Myocyte (in vitro differentiated cells): ENCODE measurements at regions not wholly inside any gene's neighbourhood (a gene's known extent, or its start where the extent isn't known, plus 50 kb on each side); places are given as distances from the start of the nearest gene placed in this dataset.

Experiments used
- DNase-seq: peaks from one replicate; pipeline ENCODE4 v3.0.0-alpha.2; 2012; ENCODE audit warnings: low read depth

DNA sequence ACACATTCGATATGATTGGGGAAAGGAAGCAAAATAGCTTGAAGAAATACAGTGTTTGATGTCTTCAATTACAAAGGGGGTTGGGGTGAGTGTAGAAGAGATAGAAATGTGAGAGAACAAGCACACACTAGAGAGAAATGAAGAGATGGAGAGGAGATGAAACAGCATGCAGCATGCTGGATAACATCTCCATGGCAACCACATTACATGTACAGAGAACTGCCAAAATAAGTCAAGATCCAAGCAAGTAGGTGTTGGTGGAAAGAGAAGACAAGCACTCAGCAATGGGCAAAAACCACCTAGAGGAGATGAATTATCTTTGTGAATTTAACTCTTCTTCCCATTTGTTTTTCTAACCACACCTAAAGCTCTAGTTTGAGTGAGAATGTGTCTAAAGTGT lies 289.8 kb downstream of the GRIN2B start:
- DNase-seq: no peak

DNA sequence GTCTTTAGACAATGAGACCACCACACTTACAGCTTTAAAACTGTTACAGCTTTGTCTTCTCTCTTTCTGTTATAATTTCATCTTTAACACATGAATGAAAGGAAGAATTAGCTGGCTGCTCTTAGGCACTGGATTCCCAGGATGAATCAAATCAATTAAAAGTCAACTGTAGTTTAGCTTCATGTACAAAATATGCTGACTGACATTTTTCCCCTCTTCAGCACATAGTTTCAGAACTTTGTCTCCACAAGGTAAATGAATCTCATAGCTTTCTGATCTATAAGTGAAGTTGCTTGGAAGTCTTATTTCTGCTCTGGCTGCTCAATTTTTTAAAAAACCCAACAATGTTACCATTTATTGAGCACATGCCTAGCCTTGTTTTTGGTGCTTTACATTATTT lies 293.8 kb downstream of the GRIN2B start:
- DNase-seq: no peak

DNA sequence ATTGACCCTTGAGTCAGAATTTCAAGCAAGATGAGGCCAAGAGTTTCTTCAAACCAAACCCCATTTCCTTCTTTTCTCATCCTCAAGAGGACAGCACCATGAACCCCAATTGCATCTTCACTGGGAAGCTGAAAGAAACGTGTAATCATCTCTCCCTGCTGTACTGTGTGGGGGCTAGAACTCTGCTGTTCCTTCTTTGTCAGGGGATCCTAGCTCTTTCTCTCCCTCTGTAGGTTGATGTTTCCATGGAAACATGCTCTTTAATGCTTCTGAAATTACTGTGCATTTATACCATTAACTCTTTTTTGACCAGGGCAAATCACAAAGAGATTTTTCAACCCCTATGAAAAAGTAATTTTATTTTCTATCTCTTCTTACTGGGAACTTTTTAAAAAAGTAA lies 295.1 kb downstream of the GRIN2B start:
- no peak for DNase-seq

DNA sequence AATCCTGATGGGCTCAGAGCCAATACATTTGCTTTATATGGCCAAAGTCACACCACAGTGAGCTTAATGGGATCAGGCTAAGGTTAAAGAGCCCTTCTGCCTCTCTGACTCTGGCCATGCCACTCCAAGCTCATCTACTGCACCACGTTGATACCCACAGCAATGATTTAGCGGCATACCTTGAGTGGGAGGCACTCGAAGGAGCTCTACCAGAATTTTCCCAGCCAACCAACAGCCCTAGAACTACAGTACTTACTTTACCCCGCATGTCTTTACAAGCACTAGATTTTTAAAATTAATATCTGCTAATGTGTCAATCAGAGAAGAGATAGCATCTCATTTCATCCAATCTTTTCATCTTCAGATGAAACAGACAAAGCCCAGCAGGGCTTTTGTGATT lies 300.5 kb downstream of the GRIN2B start:
- DNase-seq: no peak

DNA sequence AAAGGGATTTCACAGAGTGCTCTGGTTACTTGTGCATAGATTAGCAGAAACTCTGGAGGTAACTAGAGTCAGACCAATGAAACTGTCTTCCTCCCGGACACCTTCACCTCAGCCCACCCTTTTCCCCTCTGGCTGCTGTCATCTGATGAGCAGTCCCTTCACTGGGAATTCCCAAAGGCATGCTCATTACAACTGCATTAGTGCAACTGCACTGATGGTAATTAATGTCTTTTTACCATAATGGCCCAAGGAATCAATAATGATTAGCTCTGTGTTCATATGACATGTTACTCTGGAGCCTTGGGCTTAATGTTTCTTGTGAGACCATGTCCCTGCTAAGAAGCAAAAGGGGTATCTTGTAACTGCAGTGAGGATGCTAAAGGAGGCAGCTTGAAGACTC lies 304.5 kb downstream of the GRIN2B start:
- DNase-seq: no peak

DNA sequence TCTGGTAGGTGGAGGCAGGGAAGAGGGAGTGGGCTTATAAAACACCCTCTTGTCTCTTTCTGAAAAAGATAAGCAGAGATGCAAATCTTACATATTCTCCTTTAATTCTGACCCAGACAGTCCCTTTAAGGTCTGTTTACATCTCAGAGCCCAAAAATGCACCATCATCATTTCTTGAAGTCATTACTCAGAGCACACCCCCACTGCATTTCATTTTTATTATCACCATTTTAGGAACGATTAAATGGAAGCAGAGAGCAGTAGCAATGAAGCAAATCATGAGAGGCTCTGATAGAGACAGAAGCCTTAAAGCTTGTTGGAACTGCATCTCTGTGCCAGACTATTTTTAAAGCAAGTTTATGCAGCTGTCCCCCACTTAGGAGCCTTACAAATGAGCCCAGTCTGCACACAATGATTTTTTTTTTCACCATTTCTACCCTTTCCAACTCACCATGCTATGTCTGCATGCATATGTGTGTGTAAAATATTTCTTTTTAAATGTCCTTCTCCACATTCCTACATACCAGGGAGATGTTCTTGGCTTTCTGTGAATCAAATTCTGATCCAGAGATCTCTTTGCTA lies 311.0 kb downstream of the GRIN2B start:
- DNase-seq: no peak

DNA sequence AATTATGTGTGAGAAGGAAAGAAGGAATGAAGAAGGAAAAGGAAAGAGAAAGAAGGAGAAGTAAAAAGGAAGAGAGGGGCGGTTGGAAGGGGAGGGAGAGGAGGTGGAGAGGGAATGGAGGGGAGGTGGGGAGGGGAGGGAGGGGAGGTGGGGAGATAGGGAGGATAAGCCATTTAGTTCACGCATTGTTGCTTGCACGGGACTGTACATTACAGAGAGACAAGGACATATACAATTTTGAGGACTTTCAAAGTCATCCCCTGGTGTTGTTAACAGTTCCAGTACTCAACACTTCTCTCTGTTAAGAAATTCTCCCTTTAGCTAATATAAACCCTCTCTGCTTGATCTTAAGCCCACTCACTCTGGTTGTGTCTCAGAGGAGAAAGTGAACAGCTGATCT lies 312.5 kb downstream of the GRIN2B start:
- DNase-seq: no peak

DNA sequence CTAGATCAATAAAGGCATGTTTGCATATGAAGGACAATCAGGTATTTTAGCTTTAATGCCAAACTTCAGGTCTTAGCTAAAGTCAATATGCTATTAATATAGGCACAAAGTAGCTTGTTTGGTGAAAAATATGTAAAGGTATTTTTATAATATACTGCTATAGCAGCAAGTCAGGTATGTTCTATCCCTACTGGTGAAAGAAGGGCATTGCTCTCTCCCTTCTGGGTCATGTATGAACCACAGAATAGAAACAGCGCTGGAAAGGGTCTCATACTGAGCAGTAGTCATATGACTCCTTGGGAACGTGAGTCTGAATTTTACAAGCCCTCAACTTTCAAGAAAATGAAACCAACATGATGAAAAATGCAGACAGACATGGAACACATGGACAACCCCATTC lies 314.6 kb downstream of the GRIN2B start:
- no peak for DNase-seq

DNA sequence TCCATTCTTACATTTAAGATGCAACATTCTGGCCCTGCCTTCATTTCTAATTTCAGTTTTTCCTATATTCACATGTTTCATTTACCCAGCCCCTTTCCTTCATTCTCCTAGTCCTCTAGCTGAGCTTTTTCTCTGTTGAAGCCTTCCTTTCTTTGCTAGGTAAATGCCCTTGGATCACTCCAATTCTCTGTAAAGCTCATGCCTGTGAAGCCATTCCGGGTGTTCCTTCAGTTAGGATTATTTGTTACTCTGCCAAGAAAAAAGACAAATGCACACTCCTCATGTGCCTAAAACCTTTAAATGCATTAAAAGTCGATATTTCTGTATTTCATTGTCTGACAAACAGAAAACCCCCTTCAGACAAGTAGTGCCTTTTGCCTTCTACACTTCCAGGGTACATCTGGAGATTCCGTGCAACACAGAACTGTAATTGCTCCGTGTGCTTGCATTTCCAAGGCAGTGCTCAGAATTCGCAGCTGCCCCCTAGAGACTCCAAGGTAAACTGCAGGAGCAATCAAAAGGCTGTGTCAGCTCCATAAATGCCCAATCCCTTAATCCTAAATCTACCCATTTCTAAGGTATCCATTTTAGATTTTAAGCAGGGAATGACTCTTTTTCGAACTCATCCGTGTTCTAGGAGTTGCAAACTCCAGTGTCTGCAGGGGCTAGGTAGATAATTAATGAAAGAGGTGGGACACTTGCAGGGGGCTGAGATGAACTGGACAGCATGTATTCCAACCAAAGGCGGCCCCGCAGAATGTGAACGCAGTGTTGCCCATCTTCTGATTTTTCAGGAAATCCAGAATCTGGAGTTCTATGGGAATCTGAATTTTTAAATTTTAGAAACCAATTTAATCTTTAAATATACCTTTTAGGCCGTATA lies 320.2 kb downstream of the GRIN2B start:
- DNase-seq: peak; percentile 47

DNA sequence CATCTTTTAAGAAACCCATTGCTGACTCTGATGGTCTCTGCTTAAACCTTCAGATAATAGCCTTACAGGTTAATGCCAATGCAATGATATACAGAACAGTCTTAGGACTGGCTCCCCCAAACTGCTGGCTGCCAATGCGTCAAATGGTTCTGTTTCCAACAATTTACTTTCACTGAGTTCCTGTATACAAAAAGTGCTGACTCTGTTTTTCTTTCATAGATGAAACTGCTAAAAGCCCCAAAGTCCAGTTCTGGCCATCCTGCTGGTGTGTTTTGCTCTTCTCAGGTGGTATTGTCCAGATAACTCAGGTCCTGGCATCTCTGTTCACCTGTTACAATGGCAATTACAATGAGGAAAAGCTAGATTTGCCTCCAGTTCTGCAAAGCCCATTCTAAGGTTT lies 326.9 kb downstream of the GRIN2B start:
- DNase-seq: no peak

DNA sequence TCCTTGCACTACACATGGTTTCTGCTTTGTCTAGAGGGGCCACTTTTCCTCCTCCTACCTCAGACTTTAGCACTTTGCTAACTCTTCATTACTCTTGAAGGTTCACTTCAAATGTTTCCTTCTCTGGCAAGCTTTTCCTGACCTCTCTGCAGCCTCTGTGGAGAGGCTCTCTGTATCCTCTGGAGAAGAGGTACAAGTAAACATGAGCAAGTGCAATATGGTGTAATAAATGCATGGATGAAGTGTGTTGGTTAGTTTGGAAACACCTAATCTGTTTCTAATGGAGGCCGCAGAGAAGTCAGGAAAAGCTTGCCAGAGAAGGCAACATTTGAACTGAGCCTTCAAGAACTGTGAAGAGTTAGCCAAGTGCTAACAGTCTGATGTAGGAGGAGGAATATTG lies 329.3 kb downstream of the GRIN2B start:
- DNase-seq: no peak

DNA sequence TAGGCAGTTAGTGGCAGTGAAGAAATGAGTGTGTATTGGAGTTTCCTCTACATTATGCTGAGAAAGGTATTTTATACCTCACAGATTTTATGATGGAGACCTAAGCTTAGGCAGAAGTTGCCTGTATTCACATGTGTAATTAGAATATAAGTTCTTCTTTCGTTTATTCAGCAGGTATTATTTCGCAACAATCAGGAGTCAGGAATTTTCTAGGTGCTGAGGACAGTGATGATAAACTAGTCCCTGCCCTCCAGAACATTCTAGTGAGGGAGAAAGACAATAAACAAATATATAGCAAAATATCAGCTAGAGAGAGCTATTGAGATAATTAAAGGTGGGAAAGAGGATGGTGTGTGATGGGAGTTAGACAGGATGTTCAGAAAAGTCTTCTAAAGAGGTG lies 345.7 kb downstream of the GRIN2B start:
- no peak for DNase-seq

DNA sequence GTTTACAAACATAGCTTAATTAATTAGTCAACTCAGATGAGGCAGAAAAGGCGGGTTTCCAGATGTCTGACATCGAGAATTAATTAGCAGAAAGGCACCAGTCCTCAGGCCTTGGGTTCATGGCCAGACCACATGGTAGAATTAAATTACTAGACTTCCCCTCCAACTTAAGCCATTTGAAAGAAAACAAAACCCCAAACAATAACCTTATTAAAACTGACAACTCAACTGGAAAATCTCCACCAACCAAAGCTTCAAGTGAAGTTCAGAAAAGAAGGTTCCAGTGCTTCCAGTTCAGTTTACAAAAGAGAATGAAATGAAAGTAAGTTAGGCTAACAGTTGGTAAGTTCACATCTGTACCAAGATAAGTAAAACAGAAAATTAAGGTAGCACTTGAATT lies 349.5 kb downstream of the GRIN2B start:
- no peak for DNase-seq

DNA sequence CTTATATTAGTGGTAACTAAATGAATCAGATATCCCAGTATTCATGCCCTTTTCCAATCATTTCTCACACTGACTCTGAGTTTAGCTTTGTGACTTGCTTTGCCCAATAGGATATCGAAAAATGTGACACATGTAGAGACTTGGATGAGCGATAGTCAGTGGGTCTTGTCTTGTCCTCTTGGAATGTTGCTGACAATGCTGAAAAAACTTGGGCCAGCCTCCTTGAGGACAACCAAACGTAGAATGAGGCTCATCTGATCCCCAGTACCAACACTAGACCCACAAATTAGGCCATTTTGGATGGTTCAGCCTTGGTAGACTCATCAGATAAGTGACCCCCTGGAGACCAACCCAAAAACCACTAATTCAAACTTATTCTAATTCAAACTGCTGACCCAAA lies 351.0 kb downstream of the GRIN2B start:
- no peak for DNase-seq

DNA sequence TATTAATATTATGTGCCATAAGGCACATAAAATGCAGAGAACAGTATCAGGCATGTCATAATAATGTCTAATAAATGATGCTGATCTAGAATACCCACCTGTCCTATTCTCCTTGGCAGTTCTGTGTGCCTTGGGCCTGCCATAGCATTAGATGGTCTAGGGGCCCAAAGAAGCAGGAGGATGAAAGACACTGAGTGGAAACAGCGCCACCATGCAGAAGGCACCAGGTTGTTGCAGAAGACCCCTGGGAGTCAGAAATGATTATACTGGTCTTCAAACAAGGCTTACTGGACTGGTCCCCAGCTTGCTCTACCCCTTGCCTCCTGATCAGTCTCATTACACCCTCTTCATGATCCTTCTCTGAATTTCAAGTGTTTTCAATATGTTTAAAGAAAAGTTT lies 353.3 kb downstream of the GRIN2B start:
- DNase-seq: no peak

DNA sequence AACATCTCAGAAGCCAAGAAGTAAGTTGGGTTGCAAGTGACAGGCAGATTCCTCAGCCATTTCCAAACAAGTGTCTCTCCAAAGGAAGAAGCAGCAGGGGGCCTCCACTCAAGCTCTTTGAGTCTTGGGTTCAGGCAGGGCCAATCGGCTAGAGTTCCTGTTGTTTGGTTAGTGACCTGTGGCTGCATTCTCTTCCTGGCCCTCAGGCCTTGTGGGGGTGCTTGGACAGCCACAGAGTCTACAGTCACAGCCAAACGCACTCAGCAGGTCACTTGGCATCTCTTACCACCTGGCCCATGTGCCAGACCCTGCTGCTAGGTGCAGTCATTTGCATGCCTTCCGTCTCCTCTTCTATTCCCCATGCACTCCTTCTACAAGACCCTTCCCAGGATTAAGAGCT lies 353.9 kb downstream of the GRIN2B start:
- no peak for DNase-seq

DNA sequence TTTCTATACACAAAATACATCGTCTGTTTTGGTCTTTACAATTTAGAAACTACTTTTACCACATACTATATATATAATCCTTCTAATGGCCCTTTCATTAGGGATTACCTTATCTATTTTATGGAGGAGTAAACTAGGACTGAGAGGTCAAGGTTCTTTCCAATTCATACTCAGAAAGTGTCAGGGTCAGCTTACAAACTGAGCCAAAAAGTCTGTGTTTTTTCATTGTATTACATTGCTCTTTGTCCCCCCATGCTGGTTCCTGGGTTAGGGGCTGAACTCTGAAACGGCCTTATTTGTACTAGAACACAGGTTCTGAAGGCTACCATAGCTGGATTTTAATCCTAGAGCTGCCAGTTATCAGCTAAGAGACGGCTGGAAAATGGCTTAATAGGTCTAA lies 368.1 kb downstream of the GRIN2B start:
- DNase-seq: no peak

DNA sequence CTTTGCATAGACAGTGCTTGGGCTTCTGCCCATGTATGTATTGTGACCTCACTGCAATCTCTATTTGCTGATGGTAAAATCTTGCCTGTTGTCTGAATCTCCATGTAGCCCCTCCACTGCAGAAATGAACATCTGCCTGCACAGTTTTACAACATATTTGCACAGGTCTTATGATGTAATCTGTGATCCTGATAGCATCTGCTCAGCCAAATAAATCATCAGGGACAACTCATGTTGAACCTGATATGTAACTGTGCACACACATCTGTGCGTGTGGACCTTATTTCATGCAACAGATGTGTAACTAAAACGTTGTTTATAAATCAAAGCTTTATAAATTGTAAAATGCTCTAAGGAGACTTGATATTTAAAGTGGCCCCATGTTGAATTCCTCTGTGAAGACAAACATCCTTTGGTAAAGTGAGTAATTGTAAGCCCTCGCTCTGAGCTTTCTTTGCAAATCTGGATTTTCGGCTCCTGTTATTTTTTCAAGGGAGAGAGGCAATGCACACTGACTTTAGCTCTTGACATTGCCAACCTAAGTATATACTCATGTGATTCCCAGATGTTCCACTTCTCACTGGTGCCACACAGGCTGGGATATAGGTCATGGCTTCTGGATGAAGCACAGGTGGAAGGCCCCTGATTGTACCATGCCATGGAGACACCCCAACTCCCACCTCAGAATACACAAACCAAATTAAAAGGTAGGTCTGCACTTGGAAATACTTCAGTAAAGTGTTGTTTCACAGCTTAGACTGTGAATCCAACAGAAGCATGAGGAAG lies 371.3 kb downstream of the GRIN2B start:
- no peak for DNase-seq

DNA sequence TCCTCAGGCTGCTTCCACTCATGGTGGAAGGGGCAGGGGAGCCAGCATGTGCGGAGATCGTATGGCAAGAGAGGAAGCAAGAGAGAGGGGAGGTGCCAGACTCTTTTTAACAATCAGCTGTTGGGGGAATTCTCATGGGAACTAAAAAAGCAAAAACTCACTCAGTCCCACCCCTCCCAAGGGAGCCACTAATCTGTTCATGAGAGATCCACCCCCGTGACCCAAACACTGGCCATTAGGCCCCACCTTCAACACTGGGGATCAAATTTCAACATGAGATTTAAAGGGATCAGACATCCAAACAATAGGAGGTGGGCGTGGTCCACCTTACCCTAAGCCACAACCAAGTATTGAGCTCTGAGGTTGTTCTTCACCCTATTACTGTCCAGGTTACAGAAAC lies 375.1 kb downstream of the GRIN2B start:
- no peak for DNase-seq

DNA sequence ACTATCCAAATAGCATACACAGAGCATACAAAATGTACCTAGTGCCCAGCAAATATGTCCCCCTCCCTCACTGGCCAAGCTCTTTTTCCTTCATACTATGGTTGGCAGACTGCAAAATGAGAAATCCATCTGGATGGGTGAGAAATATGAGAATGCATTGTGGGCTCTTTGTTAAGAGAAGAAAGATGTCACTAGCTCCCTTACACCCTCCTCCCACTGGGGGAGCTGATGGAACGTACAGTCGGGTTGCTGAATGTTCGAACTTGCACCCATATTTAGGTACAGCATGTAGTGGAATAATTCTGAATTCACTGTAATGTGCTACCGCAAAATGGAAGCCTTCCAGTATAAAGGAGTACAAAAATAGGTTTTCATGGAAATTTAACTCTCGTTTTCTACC lies 377.4 kb downstream of the GRIN2B start:
- no peak for DNase-seq

DNA sequence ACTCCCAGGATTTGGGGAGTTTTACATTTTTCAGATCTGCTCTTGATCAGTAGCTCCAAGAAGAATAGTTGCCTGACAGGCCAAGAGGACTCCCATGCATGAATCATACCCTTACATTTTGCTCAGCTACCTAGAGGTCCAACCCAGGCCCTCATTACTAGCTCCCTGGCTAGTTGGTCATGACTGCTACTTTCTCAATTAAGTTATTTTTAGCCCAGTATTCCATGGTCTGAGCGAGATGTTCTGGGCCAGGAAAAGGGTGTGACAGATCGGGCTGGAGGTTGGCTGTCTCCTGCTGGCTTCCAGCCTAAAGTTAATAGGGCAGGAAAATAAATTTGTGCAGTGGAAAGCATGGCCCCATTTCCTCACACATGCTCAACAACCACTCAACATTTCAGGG lies 379.2 kb downstream of the GRIN2B start:
- no peak for DNase-seq

DNA sequence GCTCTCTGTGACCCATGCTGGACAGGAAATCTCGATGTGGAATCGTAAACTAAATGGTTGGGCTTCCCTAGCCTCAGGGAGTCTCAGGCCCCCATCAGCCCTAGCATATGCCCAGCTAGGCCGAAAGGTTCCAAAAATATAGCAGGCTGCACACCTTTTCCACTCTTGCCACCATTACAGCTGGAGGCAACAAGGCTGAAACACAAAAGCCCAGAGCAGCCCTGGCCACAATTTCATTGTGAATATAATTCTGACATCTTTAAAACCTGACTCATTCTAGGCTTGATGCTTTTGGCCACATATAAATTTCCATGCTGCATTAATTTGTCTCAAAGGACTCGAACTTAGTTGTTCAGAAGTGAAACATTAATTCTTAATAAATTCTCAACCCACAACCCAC lies 382.2 kb downstream of the GRIN2B start:
- no peak for DNase-seq
